HL-60 (cell line): ENCODE measurements at regions not wholly inside any gene's neighbourhood (a gene's known extent, or its start where the extent isn't known, plus 50 kb on each side); places are given as distances from the start of the nearest gene placed in this dataset.

Experiments used
- DNase-seq, 2 experiments: peaks; one replicate each; pipeline ENCODE4 v3.0.0-alpha.2; 2010 to 2020; ENCODE audit warnings: low read depth in 1 of 2, low spot score in 1 of 2
- H3K27ac ChIP-seq: fragments of 250-450 bp; sonication (Bioruptor Pico); replicated peaks from 2 replicates; pipeline ENCODE4 v1.5.1; 2020; ENCODE audit warnings: mild to moderate bottlenecking, moderate library complexity
- H3K27me3 ChIP-seq: fragments of 250-450 bp; sonication (Bioruptor Pico); 2 replicates; pipeline ENCODE4 v1.5.1; 2021; ENCODE audit warnings: mild to moderate bottlenecking, moderate library complexity; ENCODE audit not compliant: insufficient read depth, poor library complexity, severe bottlenecking
- H3K4me3 ChIP-seq: replicated peaks from 2 replicates; pipeline ENCODE4 v1.5.1; 2011; ENCODE audit warnings: mild to moderate bottlenecking, control low read depth, low read length; ENCODE audit not compliant: insufficient read depth
- GABPA ChIP-seq: IDR thresholded peaks from 2 replicates; pipeline ENCODE4 v1.6.1; 2012; ENCODE audit warnings: low read depth
- POLR2AphosphoS5 ChIP-seq: IDR thresholded peaks from 2 replicates; pipeline ENCODE4 v1.6.1; 2012; ENCODE audit warnings: low read depth
- SPI1 ChIP-seq: IDR thresholded peaks from 2 replicates; pipeline ENCODE4 v1.6.1; 2012; ENCODE audit warnings: low read depth, mild to moderate bottlenecking, borderline replicate concordance
- TF ChIP-seq, protein P1 (sequence below): IDR thresholded peaks from one replicate; pipeline ENCODE4 v1.5.1; 2011; ENCODE audit warnings: low read length, control low read depth, inconsistent platforms; ENCODE audit not compliant: insufficient read depth
- TF ChIP-seq, protein P2 (sequence below): IDR thresholded peaks from 2 replicates; pipeline ENCODE4 v1.6.1; 2012; ENCODE audit warnings: low read depth; ENCODE audit not compliant: insufficient replicate concordance

DNA sequence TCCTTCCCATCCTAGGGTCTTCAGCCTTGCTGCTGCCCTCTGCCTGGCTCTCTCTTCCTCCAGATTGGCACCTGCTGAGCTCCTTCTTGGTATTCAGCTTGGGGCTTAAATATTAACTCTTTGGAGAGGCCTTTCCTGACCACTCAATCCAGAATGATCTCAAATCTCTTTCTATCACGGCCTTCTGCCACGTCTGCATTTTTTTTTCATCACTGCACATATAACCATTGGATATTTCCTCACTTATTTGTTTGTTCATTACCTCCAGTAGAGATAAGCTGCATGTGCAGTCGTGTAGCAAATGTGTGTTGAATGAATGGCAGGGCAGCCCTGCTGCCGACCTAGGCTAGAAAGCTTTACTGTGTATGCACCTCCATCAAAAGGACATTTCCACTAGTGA is 51.6 kb upstream of the MPP7 start:
- TF ChIP-seq, protein P1, sequence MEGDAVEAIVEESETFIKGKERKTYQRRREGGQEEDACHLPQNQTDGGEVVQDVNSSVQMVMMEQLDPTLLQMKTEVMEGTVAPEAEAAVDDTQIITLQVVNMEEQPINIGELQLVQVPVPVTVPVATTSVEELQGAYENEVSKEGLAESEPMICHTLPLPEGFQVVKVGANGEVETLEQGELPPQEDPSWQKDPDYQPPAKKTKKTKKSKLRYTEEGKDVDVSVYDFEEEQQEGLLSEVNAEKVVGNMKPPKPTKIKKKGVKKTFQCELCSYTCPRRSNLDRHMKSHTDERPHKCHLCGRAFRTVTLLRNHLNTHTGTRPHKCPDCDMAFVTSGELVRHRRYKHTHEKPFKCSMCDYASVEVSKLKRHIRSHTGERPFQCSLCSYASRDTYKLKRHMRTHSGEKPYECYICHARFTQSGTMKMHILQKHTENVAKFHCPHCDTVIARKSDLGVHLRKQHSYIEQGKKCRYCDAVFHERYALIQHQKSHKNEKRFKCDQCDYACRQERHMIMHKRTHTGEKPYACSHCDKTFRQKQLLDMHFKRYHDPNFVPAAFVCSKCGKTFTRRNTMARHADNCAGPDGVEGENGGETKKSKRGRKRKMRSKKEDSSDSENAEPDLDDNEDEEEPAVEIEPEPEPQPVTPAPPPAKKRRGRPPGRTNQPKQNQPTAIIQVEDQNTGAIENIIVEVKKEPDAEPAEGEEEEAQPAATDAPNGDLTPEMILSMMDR: no peak
- TF ChIP-seq GABPA (no peak), SPI1 (no peak), POLR2AphosphoS5 (no peak)
- TF ChIP-seq, protein P2, sequence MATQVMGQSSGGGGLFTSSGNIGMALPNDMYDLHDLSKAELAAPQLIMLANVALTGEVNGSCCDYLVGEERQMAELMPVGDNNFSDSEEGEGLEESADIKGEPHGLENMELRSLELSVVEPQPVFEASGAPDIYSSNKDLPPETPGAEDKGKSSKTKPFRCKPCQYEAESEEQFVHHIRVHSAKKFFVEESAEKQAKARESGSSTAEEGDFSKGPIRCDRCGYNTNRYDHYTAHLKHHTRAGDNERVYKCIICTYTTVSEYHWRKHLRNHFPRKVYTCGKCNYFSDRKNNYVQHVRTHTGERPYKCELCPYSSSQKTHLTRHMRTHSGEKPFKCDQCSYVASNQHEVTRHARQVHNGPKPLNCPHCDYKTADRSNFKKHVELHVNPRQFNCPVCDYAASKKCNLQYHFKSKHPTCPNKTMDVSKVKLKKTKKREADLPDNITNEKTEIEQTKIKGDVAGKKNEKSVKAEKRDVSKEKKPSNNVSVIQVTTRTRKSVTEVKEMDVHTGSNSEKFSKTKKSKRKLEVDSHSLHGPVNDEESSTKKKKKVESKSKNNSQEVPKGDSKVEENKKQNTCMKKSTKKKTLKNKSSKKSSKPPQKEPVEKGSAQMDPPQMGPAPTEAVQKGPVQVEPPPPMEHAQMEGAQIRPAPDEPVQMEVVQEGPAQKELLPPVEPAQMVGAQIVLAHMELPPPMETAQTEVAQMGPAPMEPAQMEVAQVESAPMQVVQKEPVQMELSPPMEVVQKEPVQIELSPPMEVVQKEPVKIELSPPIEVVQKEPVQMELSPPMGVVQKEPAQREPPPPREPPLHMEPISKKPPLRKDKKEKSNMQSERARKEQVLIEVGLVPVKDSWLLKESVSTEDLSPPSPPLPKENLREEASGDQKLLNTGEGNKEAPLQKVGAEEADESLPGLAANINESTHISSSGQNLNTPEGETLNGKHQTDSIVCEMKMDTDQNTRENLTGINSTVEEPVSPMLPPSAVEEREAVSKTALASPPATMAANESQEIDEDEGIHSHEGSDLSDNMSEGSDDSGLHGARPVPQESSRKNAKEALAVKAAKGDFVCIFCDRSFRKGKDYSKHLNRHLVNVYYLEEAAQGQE: no peak
- no peak overlapping the region for H3K27ac ChIP-seq
- no peak overlapping the region for H3K4me3 ChIP-seq
- H3K27me3 ChIP-seq: no peaks in the 10 kb centered on the region
- no peak for DNase-seq

DNA sequence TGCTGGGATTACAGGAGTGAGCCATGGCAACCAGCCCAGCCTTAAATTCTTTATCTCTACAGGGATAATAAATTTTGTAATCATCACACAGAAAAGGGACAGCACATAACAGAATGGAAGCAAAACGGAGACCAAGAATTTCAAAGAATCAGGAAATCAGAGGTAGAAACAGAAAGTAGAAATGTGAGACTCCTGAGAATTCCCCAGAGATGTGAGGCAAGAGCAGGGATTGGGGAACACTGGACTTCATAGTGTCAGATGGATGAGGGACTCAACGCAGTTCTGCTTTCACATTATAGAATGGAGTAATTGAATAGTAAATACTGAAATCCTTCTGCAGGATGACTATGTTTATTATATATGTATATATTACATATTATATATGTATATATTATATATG is 52.5 kb upstream of the MPP7 start:
- Histone ChIP-seq H3K4me3 (no peak overlapping the region), H3K27me3 (peaks cover under 1% of the 10 kb centered on the region), H3K27ac (no peak overlapping the region)
- DNase-seq: no peak
- TF ChIP-seq GABPA: no peak
- TF ChIP-seq POLR2AphosphoS5: no peak
- TF ChIP-seq, protein P1: no peak
- TF ChIP-seq, protein P2: no peak
- no peak for TF ChIP-seq SPI1

DNA sequence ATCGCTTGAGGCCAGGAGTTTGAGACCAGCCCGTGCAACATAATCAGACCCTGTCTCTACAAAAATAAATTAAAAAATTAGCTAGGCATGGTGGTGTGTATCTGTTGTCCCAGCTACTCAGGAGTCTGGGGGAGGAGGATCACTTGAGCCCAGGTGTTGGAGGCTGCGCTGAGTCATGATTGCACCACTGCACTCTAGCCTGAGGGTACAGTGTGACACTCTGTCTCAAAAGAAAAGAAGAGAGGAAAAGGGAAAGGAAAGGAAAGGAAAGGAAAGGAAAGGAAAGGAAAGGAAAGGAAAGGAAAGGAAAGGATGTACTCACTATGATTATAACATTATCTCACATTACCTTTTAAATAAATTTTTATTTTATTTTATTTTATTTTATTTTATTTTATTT is 56.5 kb upstream of the MPP7 start:
- DNase-seq: no peak
- no peak overlapping the region for H3K27ac ChIP-seq
- TF ChIP-seq SPI1 (no peak), GABPA (no peak), POLR2AphosphoS5 (no peak)
- TF ChIP-seq, protein P1: no peak
- TF ChIP-seq, protein P2: no peak
- peaks cover 4% of the 10 kb centered on the region for H3K27me3 ChIP-seq
- H3K4me3 ChIP-seq: no peak overlapping the region
